Stimulated activated CD8-positive, alpha-beta memory T cell treated with anti-CD3 and anti-CD28 coated beads, Interleukin-15, amount 100 ng/mL, for 4 hours (primary cell): ENCODE measurements at regions not wholly inside any gene's neighbourhood (a gene's known extent, or its start where the extent isn't known, plus 50 kb on each side); places are given as distances from the start of the nearest gene placed in this dataset.
"Not testable (repeated sequence)": the region's sequence is repeated elsewhere in the genome, so short reads cannot be mapped to it uniquely, and the experiment has no call there.

Source experiments
- DNase-seq, 2 donors: peaks; one replicate each; pipeline ENCODE4 v3.0.0-alpha.2; 2020; ENCODE audit warnings: low read depth in 2 of 2

- DNase-seq = no peak
Observed at GRCh38 chr21:15311510-15311909, 246.7 kb upstream of the NRIP1 start.

- DNase-seq = not testable (repeated sequence)
Observed at GRCh38 chr21:15317034-15317433, 252.2 kb upstream of the NRIP1 start.

- DNase-seq = no peak
Observed at GRCh38 chr21:15319727-15320126, 254.9 kb upstream of the NRIP1 start.

GRCh38 chr21:15324542-15324941, 259.7 kb upstream of the NRIP1 start:
- DNase-seq = no peak

GRCh38 chr21:15326032-15326867, 261.4 kb upstream of the NRIP1 start:
- no peak for DNase-seq

- no peak for DNase-seq
Observed at GRCh38 chr21:15327637-15328265, 263.0 kb upstream of the NRIP1 start.

GRCh38 chr21:15329191-15329590, 264.4 kb upstream of the NRIP1 start:
- no peak for DNase-seq

- DNase-seq = no peak
Observed at GRCh38 chr21:15330872-15331271, 266.1 kb upstream of the NRIP1 start.

GRCh38 chr21:15332572-15332971, 267.8 kb upstream of the NRIP1 start:
- no peak for DNase-seq

GRCh38 chr21:15333136-15333710, 268.4 kb upstream of the NRIP1 start:
- DNase-seq = no peak

GRCh38 chr21:15333951-15334350, 269.2 kb upstream of the NRIP1 start:
- no peak for DNase-seq

GRCh38 chr21:15343066-15343465, 278.3 kb upstream of the NRIP1 start:
- DNase-seq = no peak

GRCh38 chr21:15352009-15352408, 287.2 kb upstream of the NRIP1 start:
- DNase-seq = no peak

- no peak for DNase-seq
Observed at GRCh38 chr21:15353546-15353945, 288.7 kb upstream of the NRIP1 start.

- no peak for DNase-seq
Observed at GRCh38 chr21:15354516-15354915, 289.7 kb upstream of the NRIP1 start.

GRCh38 chr21:15355066-15355465, 290.3 kb upstream of the NRIP1 start:
- DNase-seq = no peak

- no peak for DNase-seq
Observed at GRCh38 chr21:15359251-15359650, 294.5 kb upstream of the NRIP1 start.

- DNase-seq = no peak
Observed at GRCh38 chr21:15362458-15362857, 297.7 kb upstream of the NRIP1 start.

- DNase-seq = no peak
Observed at GRCh38 chr21:15363921-15364320, 299.1 kb upstream of the NRIP1 start.

- DNase-seq = no peak
Observed at GRCh38 chr21:15365751-15366392, 301.1 kb upstream of the NRIP1 start.

GRCh38 chr21:15366555-15366954, 301.8 kb upstream of the NRIP1 start:
- no peak for DNase-seq

GRCh38 chr21:15367061-15367626, 302.3 kb upstream of the NRIP1 start:
- DNase-seq = no peak
